HG03060 (cell line): ENCODE measurements at regions not wholly inside any gene's neighbourhood (a gene's known extent, or its start where the extent isn't known, plus 50 kb on each side); places are given as distances from the start of the nearest gene placed in this dataset.
"Not testable (repeated sequence)": the region's sequence is repeated elsewhere in the genome, so short reads cannot be mapped to it uniquely, and the experiment has no call there.

ENCODE experiments used
- ATAC-seq: cut with Tn5 transposase; IDR thresholded peaks from one replicate; pipeline ENCODE4 v1.9.1; 2021; ENCODE audit warnings: low read depth, moderate number of reproducible peaks; ENCODE audit not compliant: unreplicated experiment

- no peak for ATAC-seq
These were observed 67.7 kb upstream of the SIRPA start for GRCh38 chr20:1827510-1827973.

DNA sequence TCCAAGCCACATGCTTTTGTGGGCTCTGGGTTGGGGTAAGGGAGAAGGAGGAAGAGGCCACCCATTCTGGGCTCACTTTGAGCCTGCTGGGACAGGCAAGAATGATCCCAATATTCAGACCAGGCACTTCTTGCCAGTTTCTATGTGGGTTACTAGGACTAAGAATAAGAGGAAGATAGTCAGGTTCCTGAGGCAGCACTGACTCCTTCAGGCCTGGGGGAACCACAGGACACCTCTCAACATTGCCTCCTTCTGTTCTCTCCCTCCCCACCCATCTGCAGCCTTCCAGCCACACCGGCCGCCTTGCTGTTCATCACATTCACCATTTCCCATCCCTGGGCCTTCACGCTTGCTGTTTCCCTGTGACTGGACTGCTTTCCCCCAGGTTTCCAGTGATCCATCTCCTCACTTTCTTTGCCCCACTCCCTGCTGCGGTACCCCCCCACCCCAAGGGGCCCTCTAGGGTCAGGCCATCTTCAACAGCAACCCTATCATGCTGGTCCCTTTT is 69.2 kb upstream of the SIRPA start:
- ATAC-seq, result no peak

GRCh38 chr20:1825507-1825906 is 69.7 kb upstream of the SIRPA start:
- ATAC-seq, result no peak

GRCh38 chr20:1824834-1825233 is 70.4 kb upstream of the SIRPA start:
- ATAC-seq, result no peak

GRCh38 chr20:1824181-1824580 is 71.0 kb upstream of the SIRPA start:
- ATAC-seq, result no peak

- ATAC-seq, result no peak
These were observed 71.8 kb upstream of the SIRPA start for GRCh38 chr20:1823450-1823844.

DNA sequence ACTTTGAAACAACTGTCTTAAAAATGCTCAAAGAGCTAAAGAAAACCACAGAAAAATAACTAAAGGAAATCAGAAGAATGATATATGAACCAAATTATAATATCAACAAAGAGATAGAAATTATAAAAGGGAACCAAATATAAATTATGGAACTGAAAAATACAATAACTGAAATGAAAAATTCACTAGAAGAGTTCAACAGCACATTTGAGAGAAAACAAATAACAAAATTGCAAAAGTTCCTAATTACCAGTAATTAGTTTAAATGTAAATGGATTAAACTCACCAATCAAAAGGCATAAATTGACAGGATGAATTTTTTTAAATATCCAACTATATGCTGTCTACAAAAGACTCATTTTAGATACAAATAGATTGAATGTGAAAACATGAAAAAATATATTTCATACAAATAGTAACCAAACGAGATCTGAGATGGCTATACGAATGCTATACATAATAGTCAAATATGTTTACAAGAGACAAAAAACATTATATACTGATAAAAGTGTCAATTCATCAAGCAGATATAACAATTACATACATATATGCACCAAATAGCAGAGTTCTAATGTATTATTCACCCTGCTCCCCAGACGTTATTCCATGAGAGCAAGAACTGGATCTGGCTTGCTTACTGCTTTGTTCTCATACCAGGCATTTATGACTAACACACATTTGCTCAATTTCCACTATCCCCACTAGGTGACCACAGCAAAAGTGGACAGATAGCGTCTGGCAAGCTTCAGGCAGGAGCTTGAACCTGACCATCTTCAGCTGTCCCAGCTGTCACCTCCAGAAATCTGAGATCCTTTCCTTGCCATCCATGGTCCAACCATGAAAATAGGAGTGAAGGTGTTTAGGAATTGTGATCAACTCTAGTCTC is 72.4 kb upstream of the SIRPA start:
- ATAC-seq, result no peak

DNA sequence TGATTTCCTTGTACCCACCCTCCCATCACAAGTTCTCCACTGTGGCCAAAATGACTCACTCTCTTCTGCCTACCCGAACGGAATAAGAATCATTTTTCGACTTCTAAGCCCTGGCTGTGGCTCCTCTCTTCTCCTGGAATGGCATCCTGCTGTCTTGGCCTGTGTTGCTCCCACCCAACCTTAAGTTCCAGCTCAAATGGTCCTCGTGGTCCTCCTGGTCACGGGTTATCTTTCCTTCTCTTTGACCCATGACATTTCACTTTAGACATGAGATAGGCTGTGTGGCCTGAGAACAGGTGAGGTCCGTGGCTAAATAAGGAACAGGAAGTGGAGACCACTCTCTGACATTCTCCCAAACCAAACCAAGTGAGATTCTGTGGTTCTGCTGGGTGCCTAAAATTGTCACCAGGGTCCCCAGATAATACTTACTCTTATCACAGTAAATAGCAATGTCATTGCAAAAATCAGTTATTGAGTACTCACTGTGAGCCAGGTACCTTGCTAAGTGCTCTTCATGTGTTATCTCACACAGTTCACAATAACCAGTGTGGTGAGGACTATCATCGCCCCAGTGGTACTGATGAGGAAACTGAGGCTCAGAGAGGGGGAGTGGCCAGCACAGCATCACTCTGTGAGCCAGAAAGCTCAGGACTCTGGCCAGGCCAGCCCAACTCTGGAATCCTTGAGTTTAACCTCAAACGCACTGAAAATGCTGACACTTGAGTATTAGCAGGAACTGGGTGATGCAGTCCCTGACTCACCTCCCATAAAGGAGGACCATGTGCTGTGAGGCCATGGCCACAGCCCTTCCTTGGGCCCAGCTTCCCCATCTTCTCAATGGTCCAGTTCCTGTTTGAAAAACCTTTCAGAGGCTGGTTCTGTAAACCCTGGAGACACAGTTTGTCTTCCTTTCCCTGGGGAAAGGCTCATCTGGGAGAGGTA is 74.8 kb upstream of the SIRPA start:
- no peak for ATAC-seq

DNA sequence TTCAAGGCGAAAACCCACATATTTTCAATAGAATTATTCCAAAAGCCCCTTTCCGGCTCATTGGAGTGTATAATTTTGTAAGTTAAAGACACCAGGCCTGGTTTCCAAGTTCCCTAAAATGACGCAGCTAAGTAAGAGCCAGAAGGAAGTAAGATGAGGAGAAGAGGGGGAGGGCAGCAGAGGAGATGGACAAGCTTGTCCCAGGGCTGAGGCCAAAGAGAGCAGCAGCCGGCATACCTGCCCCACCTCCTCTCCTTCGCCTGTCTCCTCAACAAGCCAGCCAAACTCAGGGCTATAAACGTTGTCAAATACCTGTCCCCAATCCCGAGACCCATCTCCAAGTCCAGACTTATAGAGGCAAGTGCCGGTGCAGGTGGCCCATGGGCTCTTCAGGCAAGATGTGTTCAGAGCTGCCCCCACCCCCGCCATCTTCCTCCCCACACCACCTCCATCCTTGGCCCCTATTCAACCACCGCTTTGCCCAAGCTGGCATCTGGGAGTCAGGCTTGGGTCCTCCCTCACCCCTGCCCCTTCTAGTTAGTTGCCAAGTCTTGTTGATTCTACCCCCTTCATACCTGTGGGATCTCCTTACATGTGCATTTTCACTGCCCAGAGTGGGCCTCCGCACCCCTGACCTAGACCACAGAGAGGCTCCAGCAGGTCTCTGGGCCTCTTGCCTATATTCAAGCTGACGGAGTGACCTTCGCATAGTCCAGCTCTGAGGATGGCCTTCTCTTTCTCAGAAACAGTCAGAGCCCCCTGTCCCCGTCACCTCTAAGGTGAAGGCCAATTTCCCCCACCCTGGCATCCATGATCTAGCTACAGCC is 75.7 kb upstream of the SIRPA start:
- no peak for ATAC-seq

DNA sequence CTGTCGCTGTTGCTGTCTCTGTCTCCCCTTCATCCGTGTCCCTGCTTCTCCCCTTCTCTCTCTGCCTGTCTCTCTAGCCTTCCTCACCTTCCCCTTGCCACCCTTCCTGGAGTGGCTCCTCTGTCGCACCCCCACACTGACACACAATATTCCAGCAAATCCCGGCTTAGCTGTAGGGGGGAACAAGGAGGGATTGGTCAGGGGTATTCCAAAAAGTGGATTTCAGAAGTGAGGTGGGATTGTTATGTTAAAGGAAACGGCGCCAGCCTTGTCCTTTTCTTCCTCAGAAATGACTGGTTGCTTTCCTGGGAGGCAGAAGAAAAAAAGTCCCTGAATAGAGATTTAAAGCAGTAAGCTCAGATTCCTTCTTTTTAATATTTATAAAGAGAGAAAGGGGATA is 76.3 kb upstream of the SIRPA start:
- no peak for ATAC-seq

- ATAC-seq, result no peak
These were observed 76.9 kb upstream of the SIRPA start for GRCh38 chr20:1818247-1818840.

GRCh38 chr20:1817577-1818211 is 77.5 kb upstream of the SIRPA start:
- ATAC-seq, result no peak

DNA sequence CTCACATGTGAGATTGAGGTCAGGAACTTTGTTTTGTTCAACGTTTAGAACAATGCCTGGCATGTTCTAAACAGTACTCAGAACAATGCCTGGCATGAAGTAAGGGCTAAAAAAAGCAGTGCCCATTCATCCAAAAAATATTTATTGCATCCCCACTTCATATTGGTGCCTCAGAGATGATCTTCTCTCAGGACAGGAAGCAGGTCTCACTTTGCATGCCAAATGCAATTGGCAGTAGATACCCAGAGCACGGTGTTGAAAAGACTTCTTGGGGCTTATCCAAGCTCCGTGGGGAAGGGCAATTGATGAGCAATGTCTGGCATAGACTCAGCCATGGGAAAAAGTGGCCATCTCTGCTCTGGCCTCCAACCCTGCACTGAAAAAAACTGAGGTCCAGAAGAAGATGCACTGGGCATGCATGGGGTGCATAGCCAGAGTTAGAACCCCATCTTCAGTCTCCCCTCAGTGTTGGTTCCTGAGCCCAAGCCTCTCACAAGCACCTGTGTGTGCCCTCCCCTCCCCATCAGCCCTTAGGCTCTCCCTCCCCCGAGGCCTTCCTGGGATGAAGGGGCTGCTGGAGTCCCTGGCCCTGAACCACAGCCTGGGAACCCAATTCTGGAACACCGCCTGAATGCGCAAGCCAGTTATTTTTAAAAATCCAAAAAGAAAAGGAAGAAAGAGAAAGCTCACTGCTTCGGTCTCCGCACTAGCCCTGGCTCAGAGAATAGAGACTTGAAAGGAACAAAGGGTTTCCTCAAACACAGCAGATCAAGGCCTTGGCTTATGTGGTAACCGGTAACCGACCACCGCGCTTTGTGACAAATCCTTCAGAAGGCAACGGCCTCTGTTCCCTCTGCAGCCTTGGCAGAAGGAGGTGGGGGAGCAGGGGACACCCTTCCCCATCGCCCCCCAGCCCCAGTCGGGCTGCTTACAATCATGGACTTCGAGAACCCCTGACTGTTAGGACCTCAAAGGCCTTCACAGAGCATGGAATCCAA is 78.5 kb upstream of the SIRPA start:
- ATAC-seq, result no peak

GRCh38 chr20:1815502-1816085 is 79.6 kb upstream of the SIRPA start:
- no peak for ATAC-seq

GRCh38 chr20:1814861-1815260 is 80.3 kb upstream of the SIRPA start:
- not testable (repeated sequence) for ATAC-seq

- ATAC-seq, result no peak
These were observed 81.3 kb upstream of the SIRPA start for GRCh38 chr20:1813674-1814635.

DNA sequence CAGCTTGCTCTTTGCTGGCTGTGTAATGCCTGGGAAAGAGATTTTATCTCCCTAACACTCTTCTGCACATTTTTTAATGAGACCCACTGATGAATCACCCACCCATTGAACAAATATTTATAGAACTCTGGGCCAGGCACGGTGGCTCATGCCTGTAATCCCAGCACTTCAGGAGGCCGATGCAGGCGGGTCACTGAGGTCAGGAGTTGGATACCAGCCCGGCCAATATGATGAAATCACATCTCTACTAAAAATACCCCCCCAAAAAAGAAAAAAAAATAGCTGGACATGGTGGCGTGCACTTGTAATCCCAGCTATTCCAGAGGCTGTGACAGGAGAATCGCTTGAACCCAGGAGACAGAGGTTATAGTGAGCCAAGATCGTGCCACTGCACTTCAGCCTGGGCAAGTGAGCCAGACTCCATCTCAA is 82.1 kb upstream of the SIRPA start:
- ATAC-seq, result no peak
